NCI-H187 (cell line): ENCODE measurements at regions not wholly inside any gene's neighbourhood (a gene's known extent, or its start where the extent isn't known, plus 50 kb on each side); places are given as distances from the start of the nearest gene placed in this dataset.

Source experiments
- DNase-seq, 2 experiments: peaks; one replicate each; lab custom pipeline; 2025; lab: John Stamatoyannopoulos, UW

- DNase-seq, result no peak
Observed at GRCh38 chr3:161800985-161801559, 304.5 kb downstream of the OTOL1 start.

GRCh38 chr3:161818106-161818505, 321.5 kb downstream of the OTOL1 start:
- no peak for DNase-seq

GRCh38 chr3:161821591-161821990, 325.0 kb downstream of the OTOL1 start:
- DNase-seq, result no peak

GRCh38 chr3:161822291-161822690, 325.7 kb downstream of the OTOL1 start:
- DNase-seq, result no peak

- no peak for DNase-seq
Observed at GRCh38 chr3:161823910-161824309, 327.3 kb downstream of the OTOL1 start.

- DNase-seq, result peak; percentile 14 to 29
Observed at GRCh38 chr3:161838021-161838420, 341.4 kb downstream of the OTOL1 start.

- no peak for DNase-seq
Observed at GRCh38 chr3:161848376-161848775, 351.8 kb downstream of the OTOL1 start.

GRCh38 chr3:161851941-161852566, 355.4 kb downstream of the OTOL1 start:
- DNase-seq, result peak in 1 of 2 experiments; percentile 3

GRCh38 chr3:161852744-161853143, 356.1 kb downstream of the OTOL1 start:
- DNase-seq, result no peak

- no peak for DNase-seq
Observed at GRCh38 chr3:161854232-161854771, 357.7 kb downstream of the OTOL1 start.

GRCh38 chr3:161859057-161859456, 362.4 kb downstream of the OTOL1 start:
- no peak for DNase-seq

GRCh38 chr3:161859865-161860450, 363.4 kb downstream of the OTOL1 start:
- no peak for DNase-seq

- DNase-seq, result no peak
Observed at GRCh38 chr3:161863775-161864174, 367.2 kb downstream of the OTOL1 start.

- no peak for DNase-seq
Observed at GRCh38 chr3:161866176-161866575, 369.6 kb downstream of the OTOL1 start.

GRCh38 chr3:161875483-161875882, 378.9 kb downstream of the OTOL1 start:
- DNase-seq, result no peak

GRCh38 chr3:161879470-161879869, 382.9 kb downstream of the OTOL1 start:
- DNase-seq, result no peak

- no peak for DNase-seq
Observed at GRCh38 chr3:161884830-161885229, 388.2 kb downstream of the OTOL1 start.

GRCh38 chr3:161890147-161890625, 393.6 kb downstream of the OTOL1 start:
- DNase-seq, result no peak

- no peak for DNase-seq
Observed at GRCh38 chr3:161893972-161894371, 397.4 kb downstream of the OTOL1 start.

- no peak for DNase-seq
Observed at GRCh38 chr3:161894657-161895056, 398.0 kb downstream of the OTOL1 start.

- DNase-seq, result no peak
Observed at GRCh38 chr3:161905520-161906132, 409.0 kb downstream of the OTOL1 start.

GRCh38 chr3:161913786-161914389, 417.3 kb downstream of the OTOL1 start:
- no peak for DNase-seq
